Choroid plexus epithelial cell (primary cell): ENCODE measurements at regions not wholly inside any gene's neighbourhood (a gene's known extent, or its start where the extent isn't known, plus 50 kb on each side); places are given as distances from the start of the nearest gene placed in this dataset.

Source experiments
- DNase-seq: peaks from one replicate; pipeline ENCODE4 v3.0.0-alpha.2; 2010; ENCODE audit warnings: low read depth
- H3K4me3 ChIP-seq: 2 replicates; pipeline ENCODE4 v1.5.1; 2011; ENCODE audit warnings: low read depth, mild to moderate bottlenecking, control low read depth, low read length, moderate library complexity
- CTCF ChIP-seq: conservative IDR thresholded peaks from 2 replicates; pipeline ENCODE4 v1.5.1; 2011; ENCODE audit warnings: low read depth, mild to moderate bottlenecking, control low read depth, inconsistent platforms, low read length, moderate library complexity

- no peak for DNase-seq
- H3K4me3 ChIP-seq, result no peak overlapping the region
- TF ChIP-seq CTCF, result no peak
Measured at GRCh38 chr5:153403470-153403869, 87.0 kb upstream of the GRIA1 start.

- no peak for TF ChIP-seq CTCF
- DNase-seq, result no peak
- no peak overlapping the region for H3K4me3 ChIP-seq
Measured at GRCh38 chr5:153404747-153405146, 85.7 kb upstream of the GRIA1 start.

- H3K4me3 ChIP-seq, result no peak overlapping the region
- no peak for TF ChIP-seq CTCF
- no peak for DNase-seq
Measured at GRCh38 chr5:153421676-153422075, 68.8 kb upstream of the GRIA1 start.

- DNase-seq, result no peak
- no peak for TF ChIP-seq CTCF
- H3K4me3 ChIP-seq, result no peak overlapping the region
Measured at GRCh38 chr5:153425914-153426313, 64.6 kb upstream of the GRIA1 start.

- DNase-seq, result no peak
- no peak for TF ChIP-seq CTCF
Measured at GRCh38 chr5:153429761-153430380, 60.6 kb upstream of the GRIA1 start.

GRCh38 chr5:153432583-153432982, 57.9 kb upstream of the GRIA1 start:
- no peak for TF ChIP-seq CTCF
- no peak for DNase-seq
- H3K4me3 ChIP-seq, result no peak overlapping the region

More at GRCh38 chr5:153429761-153430380, 60.6 kb upstream of the GRIA1 start:
- H3K4me3 ChIP-seq, result no peak overlapping the region

GRCh38 chr5:153437251-153437650, 53.2 kb upstream of the GRIA1 start:
- no peak overlapping the region for H3K4me3 ChIP-seq
- TF ChIP-seq CTCF, result no peak
- no peak for DNase-seq
